ENCODE measurements at regions not wholly inside any gene's neighbourhood (a gene's known extent, or its start where the extent isn't known, plus 50 kb on each side); places are given as distances from the start of the nearest gene placed in this dataset.

DNA sequence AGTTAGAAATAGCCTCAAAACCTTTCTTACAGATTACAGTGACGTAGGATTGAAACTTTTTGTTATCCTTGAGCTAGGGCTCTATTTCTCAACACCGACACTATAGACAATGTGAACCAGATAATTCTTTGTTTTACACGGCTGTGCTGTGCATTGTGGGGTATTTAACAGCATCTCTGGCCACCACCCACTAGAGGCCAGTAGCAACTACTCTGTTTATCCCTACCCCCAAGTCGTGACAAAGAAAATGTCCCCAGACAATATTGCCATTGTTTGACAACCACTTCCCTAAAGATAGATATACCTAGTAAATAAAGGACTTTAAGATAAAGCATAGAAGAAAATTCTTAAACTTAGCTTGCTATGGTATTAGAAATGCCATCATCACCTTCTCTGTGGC is 359.6 kb downstream of the ARL4A start:
- Histone ChIP-seq H3K4me2 (no peak overlapping the region), H3K4me1 (ENCODE audit: low read depth, poor library complexity, severe bottlenecking) (no peaks in the 10 kb centered on the region), H2AFZ (ENCODE audit: low read depth) (no peak overlapping the region), H3K27me3 (ENCODE audit: insufficient read depth, low read depth) (no peaks in the 10 kb centered on the region), H4K20me1 (ENCODE audit: insufficient read depth) (no peaks in the 10 kb centered on the region), H3K27ac (no peak overlapping the region), H3K36me3 (ENCODE audit: insufficient read depth) (no peaks in the 10 kb centered on the region), H3K4me3 (IDR thresholded peaks at IDR 0.05; ENCODE audit: insufficient read depth, low read depth, low read length) (no peak overlapping the region), H3K79me2 (ENCODE audit: insufficient read depth, low read depth) (no peaks in the 10 kb centered on the region), H3K9ac (no peak overlapping the region)
- TF ChIP-seq, protein P1, sequence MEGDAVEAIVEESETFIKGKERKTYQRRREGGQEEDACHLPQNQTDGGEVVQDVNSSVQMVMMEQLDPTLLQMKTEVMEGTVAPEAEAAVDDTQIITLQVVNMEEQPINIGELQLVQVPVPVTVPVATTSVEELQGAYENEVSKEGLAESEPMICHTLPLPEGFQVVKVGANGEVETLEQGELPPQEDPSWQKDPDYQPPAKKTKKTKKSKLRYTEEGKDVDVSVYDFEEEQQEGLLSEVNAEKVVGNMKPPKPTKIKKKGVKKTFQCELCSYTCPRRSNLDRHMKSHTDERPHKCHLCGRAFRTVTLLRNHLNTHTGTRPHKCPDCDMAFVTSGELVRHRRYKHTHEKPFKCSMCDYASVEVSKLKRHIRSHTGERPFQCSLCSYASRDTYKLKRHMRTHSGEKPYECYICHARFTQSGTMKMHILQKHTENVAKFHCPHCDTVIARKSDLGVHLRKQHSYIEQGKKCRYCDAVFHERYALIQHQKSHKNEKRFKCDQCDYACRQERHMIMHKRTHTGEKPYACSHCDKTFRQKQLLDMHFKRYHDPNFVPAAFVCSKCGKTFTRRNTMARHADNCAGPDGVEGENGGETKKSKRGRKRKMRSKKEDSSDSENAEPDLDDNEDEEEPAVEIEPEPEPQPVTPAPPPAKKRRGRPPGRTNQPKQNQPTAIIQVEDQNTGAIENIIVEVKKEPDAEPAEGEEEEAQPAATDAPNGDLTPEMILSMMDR (conservative IDR thresholded peaks at IDR 0.05; ENCODE audit: low read depth, low read length) = no peak

DNA sequence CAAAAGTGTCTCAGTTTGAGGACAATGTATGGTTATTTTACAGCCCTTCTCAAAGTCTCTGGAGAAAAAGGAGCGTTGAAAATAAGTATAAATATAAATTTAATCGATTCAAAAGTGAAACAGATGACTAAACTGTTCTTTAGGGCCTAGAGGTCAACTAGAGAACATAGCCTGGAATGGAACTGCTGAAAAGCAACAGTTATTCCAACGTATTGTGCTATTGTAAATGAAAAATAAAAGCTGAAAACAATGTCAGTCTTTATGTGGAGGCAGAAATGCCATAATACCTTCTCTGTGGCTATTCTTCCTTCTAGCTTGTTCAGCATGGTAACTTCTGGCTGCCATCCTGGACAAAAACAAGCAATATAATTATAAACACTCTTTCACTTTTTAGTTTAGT is 362.5 kb downstream of the ARL4A start:
- no peaks in the 10 kb centered on the region for H3K79me2 ChIP-seq (ENCODE audit: insufficient read depth, low read depth)
- H3K27ac ChIP-seq = no peak overlapping the region
- H3K4me3 ChIP-seq (IDR thresholded peaks at IDR 0.05; ENCODE audit: insufficient read depth, low read depth, low read length) = no peak overlapping the region
- H3K9ac ChIP-seq = no peak overlapping the region
- peak overlapping the region; percentile 1; the same call in 1 of the 2 replicates for H3K4me2 ChIP-seq
- no peaks in the 10 kb centered on the region for H3K4me1 ChIP-seq (ENCODE audit: low read depth, poor library complexity, severe bottlenecking)
- no peak overlapping the region for H2AFZ ChIP-seq (ENCODE audit: low read depth)
- no peaks in the 10 kb centered on the region for H3K36me3 ChIP-seq (ENCODE audit: insufficient read depth)
- no peaks in the 10 kb centered on the region for H4K20me1 ChIP-seq (ENCODE audit: insufficient read depth)
- TF ChIP-seq, protein P1 (conservative IDR thresholded peaks at IDR 0.05; ENCODE audit: low read depth, low read length) = no peak
- H3K27me3 ChIP-seq (ENCODE audit: insufficient read depth, low read depth) = no peaks in the 10 kb centered on the region

DNA sequence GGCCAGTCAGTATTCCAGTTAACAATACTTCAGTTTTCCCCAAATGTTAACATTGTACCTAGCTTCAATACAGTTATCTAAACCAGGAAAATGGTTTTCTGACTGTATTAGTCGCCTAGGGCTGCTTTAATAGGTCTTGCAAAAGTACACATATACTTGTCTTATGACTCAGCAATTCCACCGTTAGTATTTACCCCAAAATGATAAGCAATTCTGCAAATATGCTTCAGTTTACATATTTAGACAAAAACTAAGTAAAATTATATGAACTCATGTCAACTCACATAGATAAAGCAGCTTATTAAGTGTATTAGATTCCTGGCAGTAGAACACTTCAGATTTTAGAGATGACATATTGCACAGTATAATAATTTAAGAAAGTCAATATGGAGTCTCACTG is 363.3 kb downstream of the ARL4A start:
- Histone ChIP-seq H2AFZ (ENCODE audit: low read depth) (no peak overlapping the region), H3K4me2 (no peak overlapping the region), H3K79me2 (ENCODE audit: insufficient read depth, low read depth) (no peaks in the 10 kb centered on the region), H4K20me1 (ENCODE audit: insufficient read depth) (no peaks in the 10 kb centered on the region), H3K27me3 (ENCODE audit: insufficient read depth, low read depth) (no peaks in the 10 kb centered on the region), H3K4me3 (IDR thresholded peaks at IDR 0.05; ENCODE audit: insufficient read depth, low read depth, low read length) (no peak overlapping the region), H3K9ac (no peak overlapping the region), H3K36me3 (ENCODE audit: insufficient read depth) (no peaks in the 10 kb centered on the region), H3K4me1 (ENCODE audit: low read depth, poor library complexity, severe bottlenecking) (no peaks in the 10 kb centered on the region), H3K27ac (no peak overlapping the region)
- TF ChIP-seq, protein P1 (conservative IDR thresholded peaks at IDR 0.05; ENCODE audit: low read depth, low read length) = no peak

DNA sequence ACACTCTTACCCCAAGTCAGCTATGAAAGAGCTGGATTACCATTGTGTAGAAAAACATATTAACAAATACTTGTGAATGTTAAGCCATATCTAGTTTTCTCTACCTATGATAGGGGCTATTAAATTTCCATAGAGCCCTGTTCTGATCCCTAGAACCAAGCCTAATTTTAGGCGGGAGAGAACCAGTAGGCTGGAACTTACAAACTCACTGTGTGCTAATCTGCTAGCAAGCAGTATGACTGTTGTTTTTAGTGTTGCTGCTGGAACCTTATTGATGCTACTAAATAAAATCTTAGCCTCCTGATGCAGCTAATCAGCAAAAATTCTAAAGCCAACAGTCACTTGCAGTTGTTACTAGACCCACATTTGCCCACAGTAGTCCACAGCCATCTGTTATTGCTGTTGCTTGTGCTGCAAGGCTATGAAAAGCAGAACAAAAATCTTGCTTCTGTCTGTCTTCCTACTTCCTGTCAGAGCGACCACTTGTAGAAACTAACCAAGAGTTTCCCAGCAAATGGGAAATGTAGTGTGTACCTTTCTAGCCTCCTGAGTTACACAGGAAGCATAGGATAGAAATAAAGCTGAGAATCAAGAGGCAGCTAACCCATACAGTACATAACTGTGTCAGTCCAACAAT is 368.4 kb downstream of the ARL4A start:
- H4K20me1 ChIP-seq (ENCODE audit: insufficient read depth) = no peaks in the 10 kb centered on the region
- no peak overlapping the region for H3K27ac ChIP-seq
- no peak overlapping the region for H3K4me2 ChIP-seq
- H3K9ac ChIP-seq = no peak overlapping the region
- H2AFZ ChIP-seq (ENCODE audit: low read depth) = no peak overlapping the region
- H3K4me1 ChIP-seq (ENCODE audit: low read depth, poor library complexity, severe bottlenecking) = no peaks in the 10 kb centered on the region
- no peaks in the 10 kb centered on the region for H3K27me3 ChIP-seq (ENCODE audit: insufficient read depth, low read depth)
- H3K36me3 ChIP-seq (ENCODE audit: insufficient read depth) = no peaks in the 10 kb centered on the region
- H3K79me2 ChIP-seq (ENCODE audit: insufficient read depth, low read depth) = no peaks in the 10 kb centered on the region
- TF ChIP-seq, protein P1 (conservative IDR thresholded peaks at IDR 0.05; ENCODE audit: low read depth, low read length) = no peak
- no peak overlapping the region for H3K4me3 ChIP-seq (IDR thresholded peaks at IDR 0.05; ENCODE audit: insufficient read depth, low read depth, low read length)

All from KMS-11 (cell line).